Activated CD4-positive, alpha-beta T cell treated with anti-CD3 and anti-CD28 coated beads, Interleukin-10, Interleukin-2, amounts not matched to agents 100 ng/mL and 50 ng/mL, durations not matched to agents 16 hours and 8 hours (primary cell): ENCODE measurements at regions not wholly inside any gene's neighbourhood (a gene's known extent, or its start where the extent isn't known, plus 50 kb on each side); places are given as distances from the start of the nearest gene placed in this dataset.
"Not testable (repeated sequence)": the region's sequence is repeated elsewhere in the genome, so short reads cannot be mapped to it uniquely, and the experiment has no call there.

Experiments
- DNase-seq: peaks from one replicate; pipeline ENCODE4 v3.0.0-alpha.2; 2020

DNA sequence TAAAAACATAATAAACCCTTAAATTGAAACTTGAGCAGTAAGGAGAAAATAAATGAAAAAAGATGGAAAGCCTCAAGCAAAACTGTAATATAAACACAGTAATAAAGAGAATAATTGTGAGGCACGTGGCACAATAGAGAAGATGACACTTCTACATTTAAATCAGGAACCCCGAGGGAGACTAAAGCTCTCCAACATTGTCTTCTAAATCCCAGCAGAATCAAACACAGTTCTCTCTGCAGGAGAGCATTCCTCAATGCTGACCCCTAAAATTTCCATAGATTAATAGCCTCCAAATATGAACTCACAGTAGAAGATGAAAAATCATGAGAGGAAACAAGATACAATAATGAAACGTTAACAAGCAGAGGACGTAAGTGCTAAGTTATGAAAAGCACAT, 721.2 kb upstream of the COX7C start:
- no peak for DNase-seq

DNA sequence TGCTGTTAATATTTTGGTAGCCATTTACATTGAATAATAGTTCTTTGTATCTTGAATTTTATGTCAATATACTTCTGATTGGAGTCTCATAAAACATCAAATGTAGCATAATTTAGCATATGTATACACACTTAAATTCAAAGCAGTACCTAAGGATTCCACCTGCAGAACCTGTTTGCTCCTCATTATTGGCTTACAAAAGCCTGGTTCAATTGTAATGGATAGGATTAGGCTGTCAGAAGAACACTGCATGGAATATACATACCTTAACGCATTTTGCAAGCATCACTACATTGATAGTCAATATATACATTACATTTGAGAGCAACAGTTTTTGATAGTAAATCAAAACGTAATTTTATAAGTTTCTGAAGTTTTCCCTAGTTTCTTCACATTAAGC, 711.3 kb upstream of the COX7C start:
- DNase-seq: no peak

DNA sequence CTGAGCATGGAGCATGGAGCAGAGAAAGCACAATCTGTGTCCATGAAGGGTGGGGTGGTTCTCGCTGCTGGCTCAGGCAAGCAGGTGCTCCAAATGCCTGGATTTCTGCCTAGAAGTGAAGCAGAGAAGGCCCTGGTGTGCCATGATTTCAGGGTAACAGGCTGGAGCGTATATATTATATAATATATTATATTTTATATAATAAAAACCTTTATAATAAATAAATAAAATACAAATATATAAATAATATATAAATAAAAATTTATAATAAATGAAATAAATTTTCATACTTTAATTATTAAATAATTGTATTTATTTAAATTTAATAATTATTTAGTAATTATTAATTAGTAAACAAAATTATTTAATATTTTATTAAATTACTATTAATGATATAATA, 707.4 kb upstream of the COX7C start:
- DNase-seq: no peak

- DNase-seq: no peak
These were observed 696.8 kb upstream of the COX7C start for GRCh38 chr5:85920984-85921383.

DNA sequence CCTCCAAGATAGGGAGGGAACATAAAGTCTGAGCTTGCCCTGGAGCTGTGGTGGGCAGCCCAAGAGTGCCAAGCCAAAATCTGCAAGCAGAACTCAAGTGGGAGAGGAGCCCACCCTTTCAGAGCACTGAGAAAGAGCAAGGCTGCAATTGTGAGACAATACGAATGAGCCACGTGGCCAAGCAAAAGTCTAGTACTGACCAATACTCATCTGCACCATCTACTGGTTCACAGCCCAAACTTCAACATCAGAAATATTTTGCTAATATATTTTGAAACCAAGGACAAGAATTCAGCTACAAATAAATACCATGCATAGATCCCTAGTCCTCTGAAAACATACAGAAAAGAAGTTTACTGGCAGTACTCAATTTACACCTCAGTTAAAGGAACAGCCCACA, 696.2 kb upstream of the COX7C start:
- no peak for DNase-seq

DNA sequence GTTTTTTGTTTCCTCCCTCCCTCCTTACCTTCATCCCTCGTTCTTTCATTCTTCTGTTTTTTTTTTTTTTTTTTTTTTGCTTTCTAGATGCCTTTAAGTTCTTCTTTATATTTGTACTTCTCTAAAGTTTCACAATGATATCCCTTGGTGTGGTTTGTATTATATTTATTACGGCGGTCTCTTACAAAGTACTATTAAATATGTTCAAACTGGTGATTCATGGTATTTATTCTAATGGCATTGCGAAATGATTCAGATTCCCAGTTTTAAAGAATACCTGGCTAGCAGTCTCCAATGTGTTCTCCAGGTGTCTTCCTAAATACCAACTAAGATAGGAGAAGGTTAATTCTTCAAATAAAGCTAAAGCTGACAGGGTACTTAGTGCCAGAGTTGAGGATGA, 690.1 kb upstream of the COX7C start:
- no peak for DNase-seq

- DNase-seq: no peak
These were observed 688.0 kb upstream of the COX7C start for GRCh38 chr5:85929713-85930112.

GRCh38 chr5:85931220-85931619, 686.5 kb upstream of the COX7C start:
- no peak for DNase-seq

DNA sequence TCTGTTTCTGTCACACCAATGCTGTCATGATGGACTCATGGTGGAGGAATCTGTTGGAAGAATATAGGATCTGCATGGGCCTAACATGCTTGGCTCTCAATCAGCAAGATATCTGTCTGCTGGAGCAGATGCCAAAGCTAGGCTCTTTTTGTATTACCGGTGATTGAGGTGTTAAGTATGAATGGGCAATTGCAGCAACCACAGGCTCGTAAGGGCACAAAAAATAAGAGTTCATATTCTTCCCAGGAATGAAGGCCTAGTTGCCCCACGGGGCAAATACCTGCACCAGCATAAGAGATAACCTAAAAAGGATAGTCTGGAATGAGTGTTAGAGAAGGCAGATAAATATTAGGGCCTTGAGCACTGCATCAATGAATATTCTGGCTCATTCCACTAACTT, 679.5 kb upstream of the COX7C start:
- DNase-seq: no peak

GRCh38 chr5:85951707-85952210, 666.0 kb upstream of the COX7C start:
- no peak for DNase-seq

DNA sequence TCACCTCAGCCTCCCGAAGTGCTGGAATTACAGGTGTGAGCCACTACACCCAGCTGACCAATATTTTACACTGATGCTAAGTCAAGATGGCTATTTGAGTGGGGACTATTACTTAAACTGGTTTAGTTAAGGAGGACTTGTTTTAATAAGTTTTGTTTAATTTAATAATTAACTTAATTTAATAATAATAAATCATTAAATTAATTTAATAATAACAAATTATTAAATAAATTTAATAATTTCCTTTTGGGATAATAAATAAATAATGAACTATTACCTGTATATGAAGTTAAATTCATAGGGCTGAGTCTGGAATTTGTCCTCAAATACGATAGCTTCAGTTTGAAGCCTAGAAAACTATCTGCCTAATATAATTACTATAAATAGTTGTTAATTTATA, 665.1 kb upstream of the COX7C start:
- no peak for DNase-seq

DNA sequence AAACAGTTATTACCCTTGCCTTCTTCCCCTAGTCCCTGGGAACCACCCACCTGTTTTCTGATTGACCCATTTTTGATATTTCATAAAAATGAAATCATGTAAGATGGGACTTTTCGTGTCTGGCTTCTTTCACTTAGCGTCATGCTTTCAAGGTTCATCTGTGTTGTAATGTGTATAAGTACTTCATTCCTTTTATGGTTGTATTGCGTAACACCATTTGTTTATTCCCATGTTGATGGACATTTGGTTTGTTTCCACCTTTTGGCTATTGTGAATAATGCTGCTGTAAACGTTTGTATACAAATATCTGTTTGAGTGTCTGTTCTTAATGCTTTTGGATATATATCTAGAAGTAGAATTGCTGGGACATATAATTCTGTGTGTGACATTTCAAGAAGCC, 650.1 kb upstream of the COX7C start:
- no peak for DNase-seq

- no peak for DNase-seq
These were observed 645.2 kb upstream of the COX7C start for GRCh38 chr5:85972539-85972938.

DNA sequence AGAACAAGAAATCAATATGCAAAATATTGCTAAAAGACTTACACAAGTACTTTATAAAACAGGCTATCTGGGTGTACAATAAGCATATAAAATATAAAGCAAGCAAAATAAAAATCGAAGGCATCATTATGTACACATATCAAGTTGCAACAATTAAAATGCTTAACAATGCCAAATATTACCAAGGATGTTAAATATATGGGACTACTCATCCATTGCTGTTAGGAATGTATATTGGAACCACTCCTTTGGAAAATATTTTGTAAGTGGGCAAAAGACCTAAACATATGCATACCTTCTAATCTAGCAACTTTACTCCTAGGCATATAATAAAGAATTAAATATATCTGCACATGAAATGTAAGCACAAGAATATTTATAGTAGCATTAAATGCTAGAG, 632.6 kb upstream of the COX7C start:
- DNase-seq: no peak

DNA sequence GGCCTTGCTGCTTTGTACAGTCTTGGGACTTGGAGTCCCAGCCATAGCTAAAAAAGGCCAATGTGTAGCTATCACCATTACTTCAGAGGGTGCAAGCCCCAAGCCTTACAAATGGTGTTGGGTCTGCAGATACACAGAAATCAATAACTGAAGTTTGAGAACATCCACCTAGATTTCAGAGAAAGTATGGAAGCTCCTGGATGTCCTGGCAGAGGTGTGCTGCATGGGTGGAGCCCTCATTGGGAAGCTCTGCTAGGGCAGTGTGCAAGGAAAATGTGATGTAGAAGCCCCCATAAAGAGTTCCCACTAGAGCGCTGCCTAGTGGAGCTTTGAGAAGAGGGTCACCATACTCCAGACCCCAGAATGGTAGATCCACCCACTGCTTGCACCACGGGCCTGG, 626.7 kb upstream of the COX7C start:
- no peak for DNase-seq

- not testable (repeated sequence) for DNase-seq
These were observed 623.1 kb upstream of the COX7C start for GRCh38 chr5:85994653-85995052.

- DNase-seq: no peak
These were observed 619.1 kb upstream of the COX7C start for GRCh38 chr5:85998656-85999055.

DNA sequence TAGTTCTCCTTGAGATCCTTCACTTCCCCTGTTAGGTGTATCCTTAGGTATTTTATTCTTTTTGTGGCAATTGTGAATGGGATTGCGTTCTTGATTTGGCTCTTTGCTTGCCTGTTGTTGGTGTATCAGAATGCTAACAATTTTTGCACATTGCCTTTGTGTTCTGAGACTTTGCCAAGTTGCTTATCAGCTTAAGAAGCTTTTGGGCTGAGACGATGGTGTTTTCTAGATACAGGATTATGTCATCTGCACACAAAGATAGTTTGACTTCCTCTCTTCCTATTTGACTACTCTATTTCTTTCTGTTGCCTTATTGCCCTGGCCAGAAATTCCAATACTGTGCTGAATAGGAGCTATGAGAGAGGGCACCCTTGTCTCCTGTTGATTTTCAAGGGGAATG, 609.4 kb upstream of the COX7C start:
- DNase-seq: no peak

GRCh38 chr5:86008704-86009103, 609.0 kb upstream of the COX7C start:
- no peak for DNase-seq

GRCh38 chr5:86011937-86012336, 605.8 kb upstream of the COX7C start:
- DNase-seq: no peak

DNA sequence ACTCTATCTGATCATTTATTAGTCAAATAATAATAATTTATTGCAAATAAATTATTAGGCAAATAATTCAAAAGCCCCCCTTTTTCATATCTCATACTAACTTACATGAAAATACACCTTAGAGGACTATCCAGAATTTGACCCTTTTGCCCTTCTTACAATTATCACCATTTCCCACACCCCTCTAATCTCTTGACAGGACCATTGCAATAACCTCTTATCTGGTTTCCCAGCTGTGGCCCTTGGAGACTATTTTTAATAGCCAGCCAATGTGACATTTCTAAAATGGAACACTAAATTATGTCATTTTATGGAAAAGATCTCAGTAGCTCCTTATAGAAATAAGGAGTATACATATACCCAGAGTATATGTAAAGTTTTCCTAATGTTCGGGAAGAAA, 588.4 kb upstream of the COX7C start:
- DNase-seq: no peak

DNA sequence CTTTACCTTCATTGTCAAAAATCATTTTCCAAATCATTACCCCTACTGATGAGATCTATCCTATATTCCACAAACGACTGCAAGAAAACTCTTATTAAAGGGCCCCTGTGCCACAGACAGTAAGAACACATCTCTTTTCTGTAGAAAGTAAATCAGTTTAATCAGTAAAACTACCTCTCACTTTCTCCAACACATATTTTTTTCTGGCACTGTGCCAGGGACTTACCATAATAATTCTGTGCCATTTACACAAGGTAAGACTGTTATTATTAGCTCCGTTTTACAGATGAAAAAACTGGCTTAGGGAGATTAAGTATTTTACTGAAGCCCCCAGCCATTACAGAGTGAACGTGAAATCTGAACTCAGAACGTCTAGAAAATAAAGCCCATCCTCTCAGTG, 587.0 kb upstream of the COX7C start:
- DNase-seq: no peak

DNA sequence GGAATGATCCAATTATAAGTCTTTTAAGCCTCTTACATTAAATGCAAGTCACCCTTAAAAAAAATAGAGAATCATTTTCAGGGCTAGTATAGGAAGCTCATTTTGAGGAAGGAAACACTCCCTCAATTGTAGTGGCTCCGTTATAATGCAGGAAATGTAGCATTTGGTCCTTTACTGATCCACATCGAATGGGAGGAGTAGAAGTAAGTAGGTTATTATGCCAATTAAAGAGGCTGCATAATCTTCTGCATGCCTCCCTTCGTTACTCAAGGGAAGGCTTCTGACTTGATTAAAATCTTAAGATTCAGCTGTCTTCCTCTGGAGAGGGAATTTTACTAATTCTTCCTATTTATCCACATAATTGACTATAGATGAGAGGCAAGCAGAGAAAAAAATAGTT, 579.2 kb upstream of the COX7C start:
- DNase-seq: no peak

DNA sequence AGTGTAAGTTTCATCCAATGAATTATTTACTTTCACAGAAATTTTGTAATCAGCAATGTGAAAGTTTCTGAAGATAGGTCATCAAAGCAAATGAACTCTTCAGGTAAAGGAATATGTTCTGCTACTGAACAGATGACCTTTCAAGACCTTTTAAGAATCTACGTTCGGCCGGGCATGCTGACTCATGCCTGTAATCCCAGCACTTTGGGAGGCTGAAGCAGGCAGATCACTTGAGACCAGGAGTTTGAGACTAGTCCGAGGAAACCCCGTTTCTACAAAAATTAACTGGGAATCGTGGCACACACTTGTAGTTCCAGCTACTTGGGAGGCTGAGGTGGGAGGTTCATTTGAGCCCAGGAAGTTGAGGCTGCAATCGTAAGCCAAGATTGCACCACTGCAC, 578.4 kb upstream of the COX7C start:
- no peak for DNase-seq

DNA sequence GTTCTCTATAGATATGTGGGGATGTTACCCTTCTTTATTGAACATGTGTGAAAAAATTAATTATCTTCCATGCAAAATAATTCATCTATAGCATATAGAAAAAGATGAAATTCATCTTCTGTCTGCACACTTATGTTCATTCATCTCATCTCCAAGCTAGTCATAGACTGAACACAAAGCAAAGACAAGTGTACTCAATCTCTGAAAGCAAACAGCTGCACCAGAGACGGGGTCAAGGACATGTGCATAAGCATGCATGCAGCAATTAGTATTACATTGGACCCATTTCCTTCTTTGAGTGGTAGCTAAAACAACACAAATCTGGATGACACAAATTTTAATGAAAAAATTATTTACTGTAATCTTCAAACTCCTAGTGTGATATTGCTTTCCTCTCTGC, 547.0 kb upstream of the COX7C start:
- DNase-seq: no peak

GRCh38 chr5:86074297-86074696, 543.4 kb upstream of the COX7C start:
- no peak for DNase-seq
